GM12891 (cell line): ENCODE measurements at regions not wholly inside any gene's neighbourhood (a gene's known extent, or its start where the extent isn't known, plus 50 kb on each side); places are given as distances from the start of the nearest gene placed in this dataset.

ENCODE experiments used
- PAX5 ChIP-seq: IDR thresholded peaks from 2 replicates; pipeline ENCODE4 v1.6.1; 2011; ENCODE audit warnings: low read length, moderate library complexity, mild to moderate bottlenecking; ENCODE audit not compliant: insufficient read depth, severe bottlenecking
- POLR2A ChIP-seq: IDR thresholded peaks from 2 replicates; pipeline ENCODE4 v1.6.1; 2011; ENCODE audit warnings: low read depth, low read length, control low read depth
- POLR2AphosphoS5 ChIP-seq: IDR thresholded peaks from 2 replicates; pipeline ENCODE4 v1.6.1; 2011; ENCODE audit warnings: low read depth, low read length, control low read depth
- POU2F2 ChIP-seq: IDR thresholded peaks from 2 replicates; pipeline ENCODE4 v1.6.1; 2011; ENCODE audit warnings: low read depth, mild to moderate bottlenecking, control low read depth, low read length, moderate library complexity
- SPI1 ChIP-seq: IDR thresholded peaks from 2 replicates; pipeline ENCODE4 v1.6.1; 2011; ENCODE audit warnings: low read depth, low read length, control low read depth
- TAF1 ChIP-seq: IDR thresholded peaks from 2 replicates; pipeline ENCODE4 v1.6.1; 2011; ENCODE audit warnings: low read depth, low read length, control low read depth

DNA sequence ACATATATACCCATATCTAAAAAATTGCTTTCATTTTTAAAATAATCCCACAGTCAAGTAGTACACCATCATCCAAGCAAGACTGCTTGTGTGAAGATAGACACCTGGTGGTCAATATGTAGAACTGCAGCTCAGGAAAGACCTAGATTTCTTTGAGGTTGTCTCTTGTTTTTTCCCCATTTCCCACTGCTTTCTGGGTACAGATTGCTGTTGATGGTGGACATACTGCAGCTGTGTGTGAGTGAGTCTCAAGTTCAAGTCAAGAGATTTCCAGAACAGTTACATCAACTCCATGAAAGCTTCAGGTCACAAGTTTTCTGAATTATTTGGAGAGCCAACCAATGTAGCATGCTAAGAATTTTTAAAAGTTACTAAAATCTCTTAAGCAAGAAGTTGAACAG, 306.4 kb downstream of the DUSP10 start:
- TF ChIP-seq POLR2A (no peak), TAF1 (no peak), POLR2AphosphoS5 (no peak), SPI1 (no peak), PAX5 (no peak), POU2F2 (no peak)
